ENCODE measurements at regions not wholly inside any gene's neighbourhood (a gene's known extent, or its start where the extent isn't known, plus 50 kb on each side); places are given as distances from the start of the nearest gene placed in this dataset.
"Not testable (repeated sequence)": the region's sequence is repeated elsewhere in the genome, so short reads cannot be mapped to it uniquely, and the experiment has no call there.

DNA sequence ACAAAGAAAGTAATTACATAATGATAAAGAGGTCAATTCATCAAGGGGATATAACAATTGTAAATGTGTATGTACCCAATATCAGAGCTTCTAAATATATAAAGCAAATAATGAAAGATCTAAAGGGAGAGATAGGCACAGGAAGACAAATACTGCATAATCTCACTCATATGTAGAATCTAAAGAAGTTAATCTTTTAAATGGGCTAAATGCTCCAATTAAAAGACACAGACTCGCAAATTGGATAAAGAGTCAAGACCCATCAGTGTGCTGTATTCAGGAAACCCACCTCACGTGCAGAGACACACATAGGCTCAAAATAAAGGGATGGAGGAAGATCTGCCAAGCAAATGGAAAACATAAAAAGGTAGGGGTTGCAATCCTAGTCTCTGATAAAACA is 63.2 kb upstream of the HTR2C start:
- TF ChIP-seq, protein P1, sequence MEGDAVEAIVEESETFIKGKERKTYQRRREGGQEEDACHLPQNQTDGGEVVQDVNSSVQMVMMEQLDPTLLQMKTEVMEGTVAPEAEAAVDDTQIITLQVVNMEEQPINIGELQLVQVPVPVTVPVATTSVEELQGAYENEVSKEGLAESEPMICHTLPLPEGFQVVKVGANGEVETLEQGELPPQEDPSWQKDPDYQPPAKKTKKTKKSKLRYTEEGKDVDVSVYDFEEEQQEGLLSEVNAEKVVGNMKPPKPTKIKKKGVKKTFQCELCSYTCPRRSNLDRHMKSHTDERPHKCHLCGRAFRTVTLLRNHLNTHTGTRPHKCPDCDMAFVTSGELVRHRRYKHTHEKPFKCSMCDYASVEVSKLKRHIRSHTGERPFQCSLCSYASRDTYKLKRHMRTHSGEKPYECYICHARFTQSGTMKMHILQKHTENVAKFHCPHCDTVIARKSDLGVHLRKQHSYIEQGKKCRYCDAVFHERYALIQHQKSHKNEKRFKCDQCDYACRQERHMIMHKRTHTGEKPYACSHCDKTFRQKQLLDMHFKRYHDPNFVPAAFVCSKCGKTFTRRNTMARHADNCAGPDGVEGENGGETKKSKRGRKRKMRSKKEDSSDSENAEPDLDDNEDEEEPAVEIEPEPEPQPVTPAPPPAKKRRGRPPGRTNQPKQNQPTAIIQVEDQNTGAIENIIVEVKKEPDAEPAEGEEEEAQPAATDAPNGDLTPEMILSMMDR (IDR thresholded peaks at IDR 0.05; ENCODE audit: extremely low read depth in 1 of 2, insufficient read depth in 1 of 2, low read depth in 1 of 2, low read length in 2 of 2), result not testable (repeated sequence)
- not testable (repeated sequence) for TF ChIP-seq POLR2A (IDR thresholded peaks at IDR 0.05; ENCODE audit: low read depth, low read length); POLR2AphosphoS5 (IDR thresholded peaks at IDR 0.05; ENCODE audit: insufficient read depth, low read depth, low read length); EZH2 (IDR thresholded peaks at IDR 0.05; ENCODE audit: borderline replicate concordance, low read depth, low read length, severe bottlenecking)
